ENCODE measurements at regions not wholly inside any gene's neighbourhood (a gene's known extent, or its start where the extent isn't known, plus 50 kb on each side); places are given as distances from the start of the nearest gene placed in this dataset.

GRCh38 chr2:12552092-12552491, 164.6 kb upstream of the TRIB2 start:
- TF ChIP-seq CTCF (IDR thresholded peaks at IDR 0.05) (no peak), POLR2A (IDR thresholded peaks at IDR 0.05) (no peak), POLR2AphosphoS5 (IDR thresholded peaks at IDR 0.05) (no peak), EP300 (IDR thresholded peaks at IDR 0.05) (no peak)

All from suprapubic skin (tissue), 4 donors.